HG03520 (cell line): ENCODE measurements at regions not wholly inside any gene's neighbourhood (a gene's known extent, or its start where the extent isn't known, plus 50 kb on each side); places are given as distances from the start of the nearest gene placed in this dataset.
"Not testable (repeated sequence)": the region's sequence is repeated elsewhere in the genome, so short reads cannot be mapped to it uniquely, and the experiment has no call there.

Experiments
- ATAC-seq: cut with Tn5 transposase; IDR thresholded peaks from one replicate; pipeline ENCODE4 v1.9.1; 2021; ENCODE audit warnings: mild to moderate bottlenecking, moderate library complexity; ENCODE audit not compliant: unreplicated experiment

DNA sequence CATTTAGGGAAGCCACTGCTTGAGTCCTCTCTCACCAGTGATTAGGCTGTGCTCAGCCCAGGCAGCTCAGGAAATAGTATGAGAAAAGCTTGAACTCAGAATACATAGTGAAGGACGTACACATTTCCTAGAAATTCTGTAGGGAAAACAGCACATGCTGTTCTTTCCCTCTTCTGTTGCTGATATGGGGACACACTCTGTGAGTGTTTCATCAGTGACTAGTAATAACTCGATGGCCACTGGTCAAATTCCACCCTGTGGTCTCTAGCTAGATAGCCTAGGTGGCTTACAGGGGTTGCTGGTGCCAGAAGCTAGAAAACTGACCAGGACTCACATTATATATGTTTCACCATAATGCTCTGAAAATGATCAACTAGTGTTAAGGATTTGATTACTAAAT is 259.8 kb upstream of the SOX4 start:
- ATAC-seq = no peak

- ATAC-seq = no peak
Observed at GRCh38 chr6:21334651-21335050, 258.9 kb upstream of the SOX4 start.

DNA sequence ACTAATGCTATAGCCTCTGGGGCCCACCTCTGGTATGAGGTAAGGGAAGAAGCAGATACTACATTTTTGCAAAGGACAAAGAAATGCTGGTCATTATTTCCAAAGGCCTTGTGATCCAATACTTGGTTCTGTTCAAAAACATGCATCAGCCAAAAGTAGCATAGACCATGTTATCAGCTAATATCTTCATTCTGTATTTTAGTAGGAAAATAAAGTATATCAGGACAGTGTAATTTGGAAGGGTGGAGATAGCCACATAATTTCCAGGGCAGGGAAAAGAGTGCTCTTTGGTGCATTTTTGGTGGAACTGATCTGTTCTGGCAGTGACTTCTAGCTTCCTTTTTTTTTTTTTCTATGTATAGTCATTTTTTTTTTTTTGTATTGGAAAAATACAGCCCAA is 258.0 kb upstream of the SOX4 start:
- no peak for ATAC-seq

DNA sequence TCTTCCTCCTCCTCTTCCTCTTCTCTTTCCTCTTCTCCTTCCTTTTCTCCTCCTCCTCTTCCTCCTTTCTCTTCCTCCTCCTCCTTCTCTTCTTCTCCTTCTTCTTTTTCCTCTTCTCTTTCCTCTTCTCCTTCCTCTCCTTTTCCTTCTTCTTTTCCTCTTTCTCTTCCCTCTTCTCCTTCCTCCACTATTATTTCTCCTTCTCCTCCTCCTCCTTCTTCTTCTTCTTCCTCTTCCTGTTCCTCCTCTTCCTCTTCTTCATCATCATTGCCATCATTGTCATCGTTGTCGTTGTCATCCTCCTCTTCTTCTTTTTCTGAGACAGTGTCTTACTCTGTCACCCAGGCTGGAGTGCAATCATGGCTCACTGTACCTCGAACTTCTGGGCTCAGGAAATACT is 256.3 kb upstream of the SOX4 start:
- ATAC-seq = no peak

DNA sequence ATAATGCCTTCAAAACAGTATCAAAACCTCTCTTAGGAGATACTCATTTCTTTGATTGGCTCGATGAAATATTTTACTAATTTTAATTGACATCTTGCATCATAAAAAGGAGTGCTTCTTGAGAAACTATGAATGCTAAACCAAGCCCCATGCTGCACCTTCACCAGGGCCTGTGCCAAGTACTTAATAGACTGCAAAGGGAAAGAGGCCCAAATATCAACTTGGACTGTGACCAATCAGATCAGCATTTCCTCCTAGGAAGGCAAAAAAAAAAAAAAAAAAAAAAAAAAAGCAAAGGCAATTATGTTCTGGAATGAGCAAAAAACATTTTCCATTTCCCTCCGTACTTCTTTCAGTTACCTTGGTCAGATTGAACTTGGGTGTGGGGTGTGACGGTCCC is 253.0 kb upstream of the SOX4 start:
- no peak for ATAC-seq

GRCh38 chr6:21341910-21342309 is 251.6 kb upstream of the SOX4 start:
- no peak for ATAC-seq

DNA sequence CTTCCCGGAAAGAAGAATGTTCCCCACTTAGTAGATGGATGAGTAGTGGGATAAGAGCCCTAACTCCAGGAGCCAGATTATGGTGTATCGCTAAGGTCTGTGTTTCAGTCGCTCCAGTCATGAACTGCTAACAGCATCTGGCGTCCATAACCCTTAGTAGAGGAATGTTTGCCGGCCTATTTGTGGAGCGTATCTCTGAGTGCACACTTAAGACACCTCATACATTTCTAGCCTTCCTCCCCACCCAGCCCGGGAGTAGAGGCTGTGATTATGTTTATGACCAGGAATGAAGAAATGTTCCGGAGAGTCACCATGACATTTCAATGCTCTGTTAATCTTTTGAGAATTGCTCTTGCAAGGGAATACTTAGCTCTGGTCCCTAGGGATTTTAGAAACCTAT is 251.1 kb upstream of the SOX4 start:
- ATAC-seq = no peak

- ATAC-seq = not testable (repeated sequence)
Observed at GRCh38 chr6:21345704-21346103, 247.8 kb upstream of the SOX4 start.

- ATAC-seq = no peak
Observed at GRCh38 chr6:21348146-21348503, 245.4 kb upstream of the SOX4 start.

DNA sequence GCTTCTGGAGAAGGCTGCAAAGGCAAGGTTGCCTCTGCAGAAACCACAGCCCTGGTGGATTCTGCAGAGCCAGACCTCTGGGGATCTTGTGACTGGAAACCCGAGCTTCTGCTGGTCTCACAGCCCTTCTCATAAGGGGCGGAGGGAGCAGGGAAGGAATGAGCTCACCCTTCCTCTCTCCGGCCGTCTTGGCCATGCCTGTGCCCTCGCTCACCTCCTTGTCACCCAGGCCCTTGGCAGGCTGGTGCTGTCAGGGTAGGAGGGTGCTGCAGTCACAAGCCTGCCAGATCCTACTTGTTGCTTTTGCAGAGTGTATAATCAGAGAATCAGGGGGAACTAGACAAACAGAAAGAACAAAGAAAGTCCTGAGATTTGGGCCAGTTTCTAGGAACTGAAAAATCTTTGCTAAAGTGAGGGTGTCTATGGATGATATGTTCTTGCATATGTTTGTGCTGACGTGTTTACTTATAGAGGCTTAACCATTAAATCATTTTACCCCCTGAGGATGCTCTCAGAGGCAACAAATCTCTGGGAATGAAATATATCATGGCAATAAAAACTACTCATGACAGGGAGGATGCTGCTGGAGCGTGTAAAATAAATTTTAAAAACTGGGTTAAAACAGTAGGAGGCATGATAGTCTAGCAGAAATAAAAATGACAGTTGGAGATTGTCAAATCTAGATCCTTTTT is 244.9 kb upstream of the SOX4 start:
- no peak for ATAC-seq

DNA sequence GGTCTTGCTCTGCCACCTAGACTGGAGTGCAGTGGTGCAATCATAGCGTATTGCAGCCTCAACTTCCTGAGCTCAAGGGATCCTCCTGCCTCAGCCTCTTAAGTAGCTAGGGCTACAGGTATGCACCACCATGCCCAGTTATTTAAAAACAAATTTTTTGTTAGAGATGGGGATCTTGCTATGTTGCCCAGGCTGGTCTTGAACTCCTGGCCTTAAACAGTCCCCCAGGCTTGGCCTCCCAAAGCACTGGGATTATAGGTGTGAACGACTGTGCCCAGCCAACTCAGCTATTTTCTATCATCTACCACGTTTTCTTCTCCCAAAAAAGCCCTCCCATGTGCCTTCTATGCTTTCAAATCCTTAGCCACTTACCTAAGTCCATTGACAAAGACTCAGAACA is 243.7 kb upstream of the SOX4 start:
- no peak for ATAC-seq

GRCh38 chr6:21350926-21351325 is 242.6 kb upstream of the SOX4 start:
- ATAC-seq = no peak

GRCh38 chr6:21352131-21352530 is 241.4 kb upstream of the SOX4 start:
- ATAC-seq = no peak

DNA sequence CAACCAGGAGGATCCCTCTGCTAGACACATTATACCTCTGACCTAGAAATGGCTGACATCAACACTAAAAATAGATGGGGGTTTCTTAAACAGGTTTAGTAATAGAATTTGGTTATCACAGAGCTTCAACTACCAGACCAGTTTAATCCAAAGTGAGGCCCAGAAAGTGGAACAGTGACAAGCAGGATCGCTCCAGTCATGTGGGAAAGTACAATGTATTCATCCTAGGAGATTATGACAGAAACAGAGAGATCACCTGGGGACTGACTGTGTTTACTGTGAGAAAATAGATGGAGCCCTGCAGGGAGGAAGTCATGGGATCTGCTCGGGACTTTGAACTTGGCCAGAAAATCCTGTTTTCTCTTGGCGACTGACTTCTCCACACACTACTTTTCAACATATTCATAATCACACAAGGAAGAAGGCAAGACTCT is 238.7 kb upstream of the SOX4 start:
- ATAC-seq = no peak

GRCh38 chr6:21355638-21356037 is 237.9 kb upstream of the SOX4 start:
- no peak for ATAC-seq

DNA sequence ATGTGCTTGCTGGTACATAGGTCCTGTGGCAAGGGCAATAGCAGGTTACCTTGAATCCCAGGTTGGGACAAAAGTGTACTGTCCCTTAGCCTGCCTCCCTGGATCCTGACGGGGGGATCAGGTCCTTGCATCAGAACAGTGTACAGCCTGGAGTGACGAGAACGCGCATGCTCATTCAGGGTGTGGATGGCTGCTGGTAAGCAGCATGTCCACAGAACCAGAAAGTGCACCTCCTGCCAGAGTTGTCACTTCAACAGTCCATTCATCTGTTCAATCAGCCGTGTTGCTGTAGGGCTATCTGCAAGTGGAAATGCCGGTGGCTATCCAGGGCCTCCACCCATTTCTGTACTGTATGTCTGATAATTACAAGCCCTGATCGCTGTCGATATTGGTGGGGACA is 236.3 kb upstream of the SOX4 start:
- no peak for ATAC-seq

DNA sequence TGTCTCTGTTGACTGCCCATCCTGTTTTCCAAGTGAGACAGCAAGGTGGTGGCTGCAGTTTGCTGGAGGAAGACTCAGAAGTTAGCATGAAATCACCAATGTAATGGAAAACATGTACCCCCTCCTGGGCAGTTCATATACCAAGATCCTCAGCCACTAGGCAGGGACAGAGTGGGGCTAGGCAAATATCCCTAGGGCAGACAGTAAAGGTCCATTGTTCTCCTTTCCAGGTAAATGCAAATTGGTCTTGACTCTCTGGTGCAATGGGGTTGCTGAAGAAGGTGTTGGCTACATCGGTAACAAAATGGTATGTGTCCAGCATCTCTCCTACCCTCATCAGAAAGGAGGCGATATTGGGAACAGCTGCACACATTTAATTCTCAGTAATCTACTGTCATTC is 233.6 kb upstream of the SOX4 start:
- ATAC-seq = no peak

- ATAC-seq = no peak
Observed at GRCh38 chr6:21360336-21360735, 233.2 kb upstream of the SOX4 start.

- no peak for ATAC-seq
Observed at GRCh38 chr6:21367148-21367547, 226.4 kb upstream of the SOX4 start.

DNA sequence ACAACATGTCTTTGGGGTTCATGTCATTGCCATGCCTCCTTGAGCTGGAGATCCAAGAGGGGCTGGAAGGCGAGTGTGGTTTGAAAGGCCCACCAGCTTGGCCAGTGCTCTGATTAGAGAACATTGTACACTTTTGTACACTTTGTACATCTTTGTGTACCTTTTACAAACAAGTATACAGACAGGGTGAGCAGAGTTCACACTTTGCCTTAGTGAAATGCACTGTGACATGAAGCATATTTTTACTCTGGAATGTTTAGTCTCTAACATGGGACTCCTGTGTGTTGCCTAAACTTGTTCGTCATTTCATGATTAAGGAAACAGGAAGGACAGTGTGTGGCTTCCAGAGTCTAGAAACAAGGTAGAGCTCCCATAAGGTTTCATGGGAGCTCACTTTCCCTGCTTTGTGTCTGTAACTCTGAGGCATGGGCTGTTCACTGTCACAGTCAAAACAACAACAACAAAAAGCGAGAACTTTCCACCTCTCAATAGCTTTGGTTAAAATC is 225.8 kb upstream of the SOX4 start:
- no peak for ATAC-seq

GRCh38 chr6:21371061-21371460 is 222.5 kb upstream of the SOX4 start:
- no peak for ATAC-seq

DNA sequence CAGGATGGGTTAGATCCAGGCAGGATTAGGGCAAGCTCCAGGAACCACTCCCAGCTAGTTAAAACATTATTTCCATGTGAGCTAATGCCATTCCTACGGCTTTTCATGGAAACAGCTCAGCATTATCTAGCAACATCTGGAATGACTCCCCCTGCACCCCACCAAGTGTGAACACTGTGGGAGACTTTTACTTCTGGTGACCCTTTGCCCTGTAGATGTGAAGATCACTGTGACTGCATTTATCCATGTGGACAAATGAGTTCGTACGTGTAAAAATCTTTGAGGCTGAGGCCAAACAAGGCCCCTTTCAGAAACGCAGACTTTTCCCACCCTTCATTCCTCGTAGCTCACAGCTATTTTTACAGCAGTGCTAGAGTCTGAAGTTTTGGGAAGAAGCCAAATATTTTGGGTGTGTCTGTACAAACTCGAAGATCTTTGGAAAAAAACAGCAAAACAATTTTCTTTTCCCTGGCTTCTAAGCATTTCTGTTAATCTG is 221.8 kb upstream of the SOX4 start:
- no peak for ATAC-seq
